Lung microvascular endothelial cell (primary cell): ENCODE measurements at regions not wholly inside any gene's neighbourhood (a gene's known extent, or its start where the extent isn't known, plus 50 kb on each side); places are given as distances from the start of the nearest gene placed in this dataset.

ENCODE experiments used
- DNase-seq, 2 donors: peaks; one replicate each; pipeline versions ENCODE4 v3.0.0 to v3.0.0-alpha.2; 2010; ENCODE audit warnings: low read depth in 2 of 2

- no peak for DNase-seq
Observed at GRCh38 chr15:58324533-58324932, 107.3 kb upstream of the LIPC start.

GRCh38 chr15:58327958-58328357 lies 103.8 kb upstream of the LIPC start:
- DNase-seq, result no peak

- no peak for DNase-seq
Observed at GRCh38 chr15:58329211-58329610, 102.6 kb upstream of the LIPC start.

GRCh38 chr15:58329781-58330671 lies 101.8 kb upstream of the LIPC start:
- DNase-seq, result no peak

DNA sequence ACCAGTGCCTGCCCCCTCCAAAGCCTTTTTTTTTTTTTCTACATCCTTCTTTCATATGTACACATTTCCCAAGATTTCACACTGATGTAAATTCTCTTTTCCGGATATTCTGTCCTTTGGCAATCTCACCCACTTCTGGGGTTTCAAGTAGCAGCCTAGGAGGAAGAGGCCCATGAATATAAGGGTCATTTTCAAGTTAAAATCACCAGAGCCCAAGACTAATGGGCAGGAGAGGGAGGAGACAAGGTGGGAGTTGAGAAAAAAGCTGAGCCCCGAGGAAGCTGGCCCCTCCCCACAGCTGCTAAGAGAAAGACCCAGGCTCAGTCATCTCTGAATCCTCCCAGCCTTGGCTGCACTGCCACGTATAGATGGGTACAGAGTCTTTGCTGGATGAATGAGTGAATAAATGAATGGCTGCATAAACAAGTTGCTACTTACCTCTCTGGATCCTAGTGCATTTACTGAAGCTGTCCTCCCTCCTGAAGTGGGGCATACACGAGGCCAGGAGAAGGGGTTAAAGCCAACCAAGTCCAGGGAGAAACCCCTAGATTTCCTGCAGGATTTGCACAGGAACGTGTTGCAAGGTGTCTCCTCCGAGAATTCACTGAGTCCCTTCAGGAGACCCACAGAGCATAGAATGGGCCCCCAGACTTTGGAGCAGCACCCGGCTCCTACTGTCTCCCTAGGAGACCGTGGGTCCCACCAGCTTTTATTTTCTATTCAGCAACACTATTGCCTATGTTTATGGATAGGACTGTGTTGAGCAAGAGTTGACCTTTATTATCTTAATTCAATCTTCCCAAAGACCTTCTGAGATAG lies 100.8 kb upstream of the LIPC start:
- DNase-seq, result no peak

- no peak for DNase-seq
Observed at GRCh38 chr15:58331560-58331912, 100.3 kb upstream of the LIPC start.

DNA sequence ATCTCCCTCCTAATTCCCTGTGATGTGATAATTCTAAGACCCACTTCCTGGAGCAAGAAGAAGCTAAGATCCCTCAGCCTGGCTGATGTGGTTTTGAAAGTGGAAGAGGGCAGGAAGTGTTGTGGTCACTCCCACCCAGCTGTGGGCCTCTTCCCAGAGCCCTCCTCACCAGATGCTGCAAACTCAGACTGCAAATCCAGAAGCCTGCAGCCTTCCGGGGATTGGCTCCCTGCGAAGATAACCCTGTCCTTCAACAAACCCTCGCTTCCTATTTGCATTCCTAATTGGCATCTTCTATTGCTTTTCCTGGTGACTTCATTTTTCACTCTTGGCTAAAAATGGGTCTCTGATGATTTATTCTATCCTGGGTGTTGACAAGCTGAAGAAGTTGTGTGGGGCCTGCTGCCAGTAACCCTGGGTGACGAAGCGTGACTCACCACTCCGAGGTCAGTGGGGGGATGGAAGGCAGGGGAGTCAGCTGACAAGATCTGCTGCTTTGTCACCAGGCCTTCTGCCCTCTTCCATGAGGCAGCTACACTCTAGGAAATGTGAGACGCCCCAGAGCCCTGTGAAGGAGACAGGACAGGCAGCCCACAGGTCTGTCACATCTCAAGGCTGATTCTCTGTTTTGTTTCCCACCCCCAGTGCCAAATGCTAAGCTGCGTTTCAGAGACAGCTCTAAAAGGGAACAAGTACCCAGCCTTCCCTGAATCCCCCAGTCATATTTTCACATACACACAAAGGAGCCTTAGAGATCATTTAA lies 99.7 kb upstream of the LIPC start:
- DNase-seq, result peak; percentile 80 to 96

DNA sequence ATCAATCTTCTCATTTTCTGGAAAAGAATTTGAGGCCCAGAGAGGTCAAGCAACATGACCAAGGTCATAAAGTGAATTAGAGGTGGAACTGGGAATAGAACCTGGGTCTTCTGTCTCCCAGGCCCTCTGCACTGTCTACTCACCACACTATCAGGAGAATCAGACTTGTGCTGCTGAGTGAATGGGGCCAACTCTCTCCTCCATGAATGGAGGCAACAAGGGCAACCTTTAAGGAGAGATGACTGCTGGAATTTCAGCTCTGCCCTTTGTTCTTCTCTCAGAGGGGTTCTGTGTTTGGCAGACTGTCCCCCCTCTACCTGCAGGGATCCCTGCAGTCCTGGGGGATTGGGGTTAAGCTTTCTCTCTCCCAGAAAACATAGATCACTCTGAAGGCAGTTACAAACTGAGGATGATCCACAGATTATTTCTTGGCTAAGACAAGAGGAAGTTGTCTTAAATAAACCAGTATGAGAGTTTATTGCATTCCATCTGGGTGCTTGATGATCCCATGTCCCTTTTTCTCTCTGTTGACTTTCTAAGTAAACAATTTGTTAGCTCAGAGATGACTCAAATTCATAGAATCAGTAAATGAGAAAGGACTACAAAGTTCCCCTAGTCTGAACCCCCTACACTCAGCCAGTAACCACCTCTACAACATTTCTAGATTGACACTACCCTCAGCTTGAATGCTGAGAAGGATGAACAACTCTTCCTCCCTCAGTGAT lies 99.0 kb upstream of the LIPC start:
- peak in 1 of 2 donors; percentile 17 for DNase-seq

GRCh38 chr15:58334803-58335202 lies 97.0 kb upstream of the LIPC start:
- no peak for DNase-seq

DNA sequence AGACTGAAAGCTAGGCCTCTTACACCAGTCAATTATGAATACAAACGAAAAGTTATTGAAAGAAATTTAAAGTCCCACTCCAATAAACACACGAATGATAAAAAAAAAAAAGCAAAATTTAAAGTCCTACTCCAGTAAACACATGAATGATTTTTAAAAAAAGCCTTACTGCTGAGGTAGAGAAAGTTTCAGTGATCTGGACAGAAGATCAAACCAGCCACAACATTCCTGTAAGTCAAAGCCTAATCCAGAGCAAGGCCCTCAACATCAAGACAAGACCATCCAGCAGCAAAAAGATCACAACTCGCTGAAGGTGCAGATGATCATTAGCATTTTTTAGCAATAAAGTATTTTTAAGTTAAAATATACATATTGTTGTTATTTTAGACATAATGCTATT lies 95.6 kb upstream of the LIPC start:
- DNase-seq, result no peak

GRCh38 chr15:58340176-58340575 lies 91.6 kb upstream of the LIPC start:
- DNase-seq, result no peak

GRCh38 chr15:58342508-58342907 lies 89.3 kb upstream of the LIPC start:
- no peak for DNase-seq

DNA sequence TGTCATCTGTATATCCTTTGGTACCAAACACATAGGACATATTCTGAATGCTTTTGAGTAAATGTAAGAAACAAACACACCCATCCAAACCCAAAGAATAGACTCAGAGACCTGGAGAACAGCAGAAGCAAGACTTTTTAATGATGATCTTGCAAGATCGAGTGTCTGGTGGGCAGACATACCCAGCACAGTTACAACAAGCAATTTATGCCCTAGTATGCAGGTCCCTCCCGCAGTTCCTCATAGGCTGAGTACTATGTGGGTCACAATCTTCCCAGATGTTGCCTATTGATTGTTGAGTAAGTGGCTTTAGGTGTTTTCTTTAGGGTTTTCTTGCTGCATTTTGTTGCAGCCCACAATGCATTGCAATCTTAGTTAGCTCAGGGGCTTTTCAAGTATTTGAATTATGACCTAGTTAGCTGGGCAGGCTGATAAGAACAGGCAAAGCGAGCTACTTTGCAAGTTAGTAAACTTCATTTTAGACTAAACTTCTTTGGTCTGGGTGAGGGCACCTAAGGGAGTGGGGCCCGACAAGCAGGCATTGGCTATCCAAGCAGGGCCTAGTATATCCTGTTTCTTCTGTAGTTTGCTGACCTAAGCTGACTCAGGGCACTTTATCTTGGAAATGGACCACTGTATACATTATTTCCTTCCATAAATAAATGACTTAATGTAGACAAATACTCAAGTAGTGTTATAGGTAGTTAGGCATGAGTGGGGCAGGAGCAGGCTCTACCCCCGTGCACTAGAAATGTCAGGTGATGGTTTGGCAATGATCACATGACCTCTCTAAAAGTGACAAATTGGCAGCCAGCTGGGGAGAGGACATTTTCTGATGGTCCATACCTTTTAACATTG lies 87.3 kb upstream of the LIPC start:
- DNase-seq, result no peak

GRCh38 chr15:58346361-58346760 lies 85.4 kb upstream of the LIPC start:
- no peak for DNase-seq

GRCh38 chr15:58348095-58348812 lies 83.5 kb upstream of the LIPC start:
- DNase-seq, result no peak

GRCh38 chr15:58352026-58352929 lies 79.5 kb upstream of the LIPC start:
- DNase-seq, result no peak

DNA sequence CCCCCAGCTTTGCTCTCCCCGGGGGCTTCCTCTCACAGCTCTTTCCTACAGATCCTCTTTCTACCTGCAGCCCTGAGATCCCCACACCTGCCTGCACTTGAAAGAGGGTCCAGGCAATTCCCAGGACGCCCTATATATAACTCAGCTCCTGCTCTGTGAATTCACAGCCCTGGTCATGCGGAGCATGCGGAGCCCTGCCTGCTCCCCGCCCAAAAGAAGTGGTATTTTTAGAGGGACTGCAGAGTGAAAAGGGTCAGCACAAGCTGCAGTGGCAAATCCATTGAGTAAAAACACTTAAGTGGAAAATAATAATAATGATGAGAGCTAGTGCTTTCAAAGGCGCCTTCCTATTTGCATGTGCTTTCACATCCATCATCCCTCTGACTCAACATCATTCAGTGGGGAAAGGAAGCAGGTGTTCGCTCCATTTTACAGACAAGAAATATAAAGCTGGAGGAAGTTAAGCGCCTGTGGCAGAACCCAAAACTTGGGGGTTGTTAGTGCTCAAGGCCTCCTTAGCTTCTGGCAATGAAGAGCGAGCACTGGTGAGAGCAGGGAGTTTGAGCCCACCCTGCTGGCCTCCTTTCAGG lies 76.3 kb upstream of the LIPC start:
- DNase-seq, result peak in 1 of 2 donors; percentile 63

GRCh38 chr15:58355973-58356372 lies 75.8 kb upstream of the LIPC start:
- DNase-seq, result no peak
